NCI-H226 (cell line): ENCODE measurements at regions not wholly inside any gene's neighbourhood (a gene's known extent, or its start where the extent isn't known, plus 50 kb on each side); places are given as distances from the start of the nearest gene placed in this dataset.
"Not testable (repeated sequence)": the region's sequence is repeated elsewhere in the genome, so short reads cannot be mapped to it uniquely, and the experiment has no call there.

Source experiments
- DNase-seq: peaks from one replicate; pipeline ENCODE4 v3.0.0-alpha.2; 2015

GRCh38 chr2:238502088-238502810, 75.5 kb downstream of the ASB1 start:
- no peak for DNase-seq

GRCh38 chr2:238502956-238503791, 76.4 kb downstream of the ASB1 start:
- no peak for DNase-seq

- DNase-seq = no peak
These were observed 77.6 kb downstream of the ASB1 start for GRCh38 chr2:238504181-238504931.

GRCh38 chr2:238505119-238505891, 78.6 kb downstream of the ASB1 start:
- DNase-seq = no peak

- no peak for DNase-seq
These were observed 79.2 kb downstream of the ASB1 start for GRCh38 chr2:238505892-238506280.

GRCh38 chr2:238506371-238507068, 79.8 kb downstream of the ASB1 start:
- DNase-seq = no peak

GRCh38 chr2:238507836-238508235, 81.1 kb downstream of the ASB1 start:
- DNase-seq = no peak

GRCh38 chr2:238509151-238509835, 82.6 kb downstream of the ASB1 start:
- no peak for DNase-seq

DNA sequence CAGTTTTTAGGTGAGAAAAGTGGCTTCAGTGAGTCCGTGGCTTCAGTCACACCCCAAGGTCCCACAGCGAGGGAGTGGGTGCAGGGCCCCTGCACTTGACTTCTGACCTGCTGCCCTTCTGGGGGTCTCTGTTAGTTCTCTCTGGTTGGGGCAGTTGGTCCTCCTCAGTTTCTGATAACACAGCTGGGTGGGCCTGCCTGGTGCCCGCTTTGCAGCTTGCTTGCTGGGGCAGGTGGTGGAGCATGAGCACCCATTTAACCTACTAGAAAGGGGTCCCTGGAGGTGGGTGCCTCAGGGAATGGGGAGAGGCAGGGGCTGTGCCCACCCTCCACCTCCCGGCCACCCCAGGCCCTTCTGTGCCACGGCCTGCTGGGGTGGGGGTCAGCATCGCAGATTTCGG, 83.2 kb downstream of the ASB1 start:
- DNase-seq = no peak

DNA sequence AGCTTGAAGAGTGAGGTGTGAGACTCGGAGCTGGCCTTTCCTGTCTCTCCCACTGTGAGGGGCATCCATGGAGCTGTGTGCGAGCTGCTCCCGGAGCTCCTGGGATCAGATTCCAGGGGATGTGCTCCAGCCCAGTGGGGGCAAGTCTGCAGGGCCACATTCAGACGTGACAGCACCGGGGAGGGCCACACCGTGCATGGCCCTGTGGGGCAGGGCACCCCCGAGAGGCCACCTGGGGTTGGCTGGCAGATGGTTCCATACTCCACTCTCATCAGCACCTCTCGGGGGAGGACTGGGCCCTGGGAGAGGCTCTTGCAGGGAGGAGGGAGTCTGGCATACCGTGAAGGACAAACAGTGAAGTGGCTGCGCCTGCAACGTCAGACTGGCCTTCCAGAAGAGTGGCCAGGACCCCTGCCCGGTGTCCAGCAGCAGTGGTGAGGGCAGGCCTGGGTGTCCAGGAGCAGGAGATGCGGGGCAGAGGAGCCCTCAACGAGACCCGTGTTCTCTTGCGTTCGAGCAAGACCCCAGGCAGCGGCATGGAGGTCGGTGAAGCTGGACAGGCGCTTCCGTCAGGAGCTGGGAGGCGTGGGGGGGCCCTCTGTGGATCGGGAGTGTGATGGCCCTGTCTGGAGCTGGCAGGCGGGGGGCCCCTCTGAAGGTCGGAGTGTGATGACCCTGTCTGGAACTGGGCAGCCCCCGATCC, 84.3 kb downstream of the ASB1 start:
- DNase-seq = no peak

DNA sequence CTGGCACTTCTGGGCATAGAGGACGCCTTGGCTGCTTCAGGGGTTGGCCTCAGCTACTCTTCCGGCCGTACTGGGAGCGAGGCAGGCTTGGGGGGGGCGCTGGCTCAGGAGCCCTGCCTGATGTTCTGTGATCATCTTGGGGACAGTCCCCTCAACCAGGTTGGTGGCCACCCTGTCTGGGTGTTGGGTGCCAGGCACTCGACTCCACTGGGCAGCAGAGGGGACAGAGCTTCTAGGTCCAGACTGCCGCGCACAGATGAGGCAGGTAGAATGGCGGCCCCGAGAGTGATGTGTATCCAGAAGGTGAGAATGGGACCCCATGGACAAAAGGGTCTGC, 84.9 kb downstream of the ASB1 start:
- DNase-seq = no peak

DNA sequence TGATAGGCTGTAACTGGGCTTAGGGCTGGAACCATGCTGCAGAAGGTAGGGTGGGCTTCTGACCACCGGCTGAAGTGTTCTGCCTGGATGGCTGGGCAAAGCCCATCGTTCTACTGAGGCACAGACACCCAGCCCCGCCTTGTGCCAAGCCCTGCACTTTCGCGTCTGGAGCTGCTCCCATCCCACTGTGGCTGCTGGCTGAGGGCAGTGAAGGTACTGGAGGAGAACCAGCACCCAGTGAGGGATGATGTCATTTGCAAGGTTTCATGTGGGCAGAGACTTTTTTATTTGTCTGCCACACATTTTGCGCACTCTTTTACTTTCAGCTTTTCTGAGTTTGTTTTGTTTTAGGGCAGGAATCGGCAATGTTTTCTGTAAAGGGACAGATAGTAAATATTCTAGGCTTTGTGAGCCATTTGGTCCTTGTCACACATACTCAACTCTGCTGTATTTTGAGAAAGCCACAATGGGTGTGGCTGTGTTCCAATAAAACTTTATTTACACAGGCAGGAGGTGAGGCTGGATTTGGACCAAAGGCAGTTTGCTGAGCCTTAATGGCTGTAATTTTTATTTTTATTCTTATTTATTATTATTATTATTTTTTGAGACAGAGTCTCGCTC, 85.6 kb downstream of the ASB1 start:
- DNase-seq = no peak

- peak; percentile 25 for DNase-seq
These were observed 86.6 kb downstream of the ASB1 start for GRCh38 chr2:238513346-238513745.

DNA sequence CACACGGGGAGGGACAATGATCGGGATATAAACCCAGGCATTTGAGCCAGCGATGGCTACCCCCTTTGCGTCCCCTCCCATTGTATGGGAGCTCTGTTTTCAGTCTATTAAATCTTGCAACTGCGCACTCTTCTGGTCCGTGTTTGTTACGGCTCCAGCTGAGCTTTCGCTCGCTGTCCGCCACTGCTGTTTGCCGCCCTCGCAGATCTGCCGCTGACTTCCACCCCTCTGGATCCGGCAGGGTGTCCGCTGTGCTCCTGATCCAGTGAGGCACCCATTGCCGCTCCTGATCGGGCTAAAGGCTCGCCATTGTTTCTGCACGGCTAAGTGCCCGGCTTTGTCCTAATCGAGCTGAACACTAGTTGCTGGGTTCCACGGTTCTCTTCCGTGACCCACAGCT, 87.3 kb downstream of the ASB1 start:
- DNase-seq = not testable (repeated sequence)

- DNase-seq = no peak
These were observed 88.7 kb downstream of the ASB1 start for GRCh38 chr2:238515377-238515776.

- no peak for DNase-seq
These were observed 90.5 kb downstream of the ASB1 start for GRCh38 chr2:238517209-238517608.

- no peak for DNase-seq
These were observed 91.6 kb downstream of the ASB1 start for GRCh38 chr2:238518172-238518820.

DNA sequence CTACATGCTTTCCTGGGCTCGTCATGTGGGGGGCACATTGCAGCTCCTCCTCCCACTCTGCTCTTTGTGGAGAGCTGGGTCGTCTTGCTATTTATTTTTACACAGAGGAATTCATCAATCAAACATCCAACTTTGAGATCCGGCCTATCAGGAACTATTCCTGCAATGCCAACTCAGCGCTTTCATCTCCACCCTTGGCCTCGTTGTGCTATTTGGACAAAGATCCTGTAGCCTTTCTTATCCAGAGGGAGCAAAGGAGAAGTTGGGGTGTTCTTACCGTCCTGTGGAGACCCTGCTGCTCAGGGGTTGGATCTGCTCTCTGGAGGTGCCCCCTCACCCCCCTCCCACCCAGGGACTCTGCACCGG, 92.1 kb downstream of the ASB1 start:
- no peak for DNase-seq

- no peak for DNase-seq
These were observed 93.7 kb downstream of the ASB1 start for GRCh38 chr2:238520359-238520886.

DNA sequence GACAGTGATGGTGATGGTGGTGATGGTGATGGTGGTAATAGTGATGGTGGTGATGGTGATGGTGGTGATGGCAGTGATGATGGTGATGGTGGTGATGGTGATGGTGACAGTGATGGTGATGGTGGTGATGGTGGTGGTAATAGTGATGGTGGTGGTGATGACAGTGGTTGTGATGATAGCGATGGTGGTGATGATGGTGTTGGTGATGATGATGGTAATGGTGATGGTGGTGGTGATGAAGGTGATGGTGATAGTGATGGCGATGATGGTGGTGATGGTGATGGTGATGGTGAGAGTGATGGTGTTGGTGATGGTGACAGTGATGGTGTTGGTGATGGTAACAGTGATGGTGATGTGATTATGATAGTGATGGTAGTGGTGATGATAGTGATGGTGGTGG, 94.3 kb downstream of the ASB1 start:
- no peak for DNase-seq
